ENCODE measurements at regions not wholly inside any gene's neighbourhood (a gene's known extent, or its start where the extent isn't known, plus 50 kb on each side); places are given as distances from the start of the nearest gene placed in this dataset.

DNA sequence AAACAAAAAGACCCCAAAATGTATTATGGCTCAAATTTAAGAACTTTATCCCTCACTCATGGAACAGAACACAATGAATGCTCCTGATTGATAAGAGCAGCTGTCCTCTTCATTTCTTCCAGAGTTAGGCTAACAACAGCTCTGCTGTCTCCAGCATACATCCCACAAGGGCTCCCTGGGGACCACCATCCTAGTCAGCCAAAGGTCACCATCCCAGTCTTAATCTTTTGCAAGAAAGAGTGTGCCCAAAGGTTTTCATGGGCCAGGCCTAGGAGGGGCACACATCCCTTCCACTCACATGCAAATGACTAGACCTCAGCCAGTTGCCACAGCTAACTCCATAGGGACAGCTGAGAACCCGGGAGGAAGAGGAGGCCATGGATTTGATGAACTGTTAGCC, 555.3 kb downstream of the BUD13 start:
- DNase-seq (ENCODE audit: low read depth), result no peak

GRCh38 chr11:116217006-116217405, 555.8 kb downstream of the BUD13 start:
- no peak for DNase-seq (ENCODE audit: low read depth)

DNA sequence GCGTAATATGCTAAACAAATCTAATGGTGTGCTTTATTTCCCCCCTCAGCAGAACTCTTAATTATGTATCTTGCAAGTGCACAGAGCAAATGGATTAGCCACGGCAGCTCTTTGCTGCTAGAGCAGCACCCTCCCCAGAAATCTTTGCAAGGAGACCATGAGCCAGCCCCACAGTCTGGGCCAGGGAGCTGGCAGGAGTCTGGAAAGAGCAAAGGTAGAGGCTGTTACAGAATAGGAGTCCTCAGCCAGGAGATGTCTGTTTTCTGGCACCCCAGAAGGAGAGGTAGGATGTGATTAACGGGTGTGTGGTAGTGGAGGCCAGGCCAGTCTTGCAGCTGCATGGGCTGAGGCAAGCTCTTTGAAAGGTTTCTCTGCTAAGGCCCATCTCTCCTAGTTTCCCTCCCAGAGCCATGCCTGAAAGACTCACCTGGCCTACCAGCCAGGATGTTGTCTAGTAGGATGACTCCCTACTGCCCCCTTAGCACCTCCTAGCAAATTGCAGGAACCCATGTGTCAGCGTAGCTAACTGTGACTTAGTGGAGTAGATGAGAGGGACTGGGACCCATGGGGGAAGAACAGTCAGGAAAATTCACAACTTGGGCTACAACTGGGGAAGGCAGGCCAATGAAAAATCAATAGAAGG, 557.2 kb downstream of the BUD13 start:
- no peak for DNase-seq (ENCODE audit: low read depth)

- DNase-seq (ENCODE audit: low read depth), result no peak
Observed at GRCh38 chr11:116211147-116211546, 561.6 kb downstream of the BUD13 start.

GRCh38 chr11:116210663-116211062, 562.1 kb downstream of the BUD13 start:
- no peak for DNase-seq (ENCODE audit: low read depth)

DNA sequence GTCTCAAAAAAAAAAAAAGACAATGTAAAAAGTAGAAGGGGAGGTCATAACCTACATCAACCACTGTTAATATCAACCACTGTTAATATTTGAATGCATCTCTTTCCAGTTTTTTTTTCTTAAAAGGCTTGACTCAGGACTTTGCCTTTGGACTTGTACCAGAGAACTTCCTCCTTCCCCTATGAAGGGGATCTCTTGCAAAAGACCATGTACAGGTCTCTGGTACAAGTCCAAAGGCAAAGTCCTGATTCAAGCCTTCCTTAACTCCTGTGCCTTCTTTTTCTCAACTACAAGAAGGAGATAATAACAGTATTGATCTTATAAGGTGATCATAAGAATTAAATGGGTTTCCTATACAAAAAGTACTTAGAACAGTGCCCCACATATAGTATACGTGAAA, 563.5 kb downstream of the BUD13 start:
- DNase-seq (ENCODE audit: low read depth), result no peak

DNA sequence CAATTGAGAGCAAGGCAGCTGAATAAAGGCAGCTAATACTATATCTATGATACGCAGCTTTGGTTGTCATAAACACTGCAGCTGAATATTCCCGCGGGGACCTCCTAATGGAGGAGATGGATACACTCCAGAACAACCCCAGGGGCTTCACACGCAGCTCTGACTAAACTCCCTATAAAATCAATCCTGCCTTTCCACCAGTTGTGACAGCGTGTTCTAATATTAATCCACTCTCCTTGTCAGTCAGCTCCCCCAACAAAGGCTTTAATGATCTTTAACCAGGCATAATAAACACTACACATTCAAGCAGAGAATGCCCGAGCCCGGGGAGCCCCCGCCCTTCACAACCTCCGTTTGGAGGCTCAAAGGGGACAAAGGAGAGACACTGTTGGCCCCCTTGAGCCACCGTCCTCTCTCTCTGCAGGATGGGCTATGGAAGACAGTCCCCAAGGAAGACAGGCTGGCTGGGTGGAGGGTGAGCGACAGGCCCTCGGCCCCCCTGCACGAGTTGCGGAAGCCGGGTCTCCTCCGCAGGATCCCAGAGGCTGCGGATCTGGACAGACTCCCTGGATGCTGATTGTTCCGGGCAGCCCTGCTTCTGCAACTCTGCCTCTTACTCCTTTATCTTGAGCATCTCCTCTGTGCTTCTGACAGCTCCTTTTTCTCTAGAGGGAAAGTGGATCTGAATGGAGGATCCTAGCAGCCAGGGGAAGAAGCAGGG, 565.2 kb downstream of the BUD13 start:
- DNase-seq (ENCODE audit: low read depth), result no peak

- DNase-seq (ENCODE audit: low read depth), result no peak
Observed at GRCh38 chr11:116207019-116207418, 565.8 kb downstream of the BUD13 start.

DNA sequence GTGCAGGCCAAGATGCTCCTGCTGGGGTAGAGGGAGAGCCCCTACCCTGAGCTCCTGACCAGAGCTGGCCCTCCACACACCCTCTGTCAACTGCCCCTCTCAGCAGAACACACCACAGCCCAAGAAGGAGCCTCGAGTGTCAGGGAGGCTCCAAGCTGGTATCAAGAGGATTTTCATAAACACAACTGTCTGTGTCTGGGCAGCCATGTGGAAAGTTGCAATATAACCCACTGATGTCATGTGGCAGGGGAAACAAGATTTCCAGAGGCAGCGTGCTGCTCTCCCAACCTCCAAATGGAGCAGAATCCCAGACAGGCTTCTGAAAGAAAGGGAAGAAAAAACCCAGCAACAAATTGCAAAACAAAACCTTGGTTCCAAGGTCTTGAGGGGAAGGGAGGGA, 569.9 kb downstream of the BUD13 start:
- DNase-seq (ENCODE audit: low read depth), result no peak

- DNase-seq (ENCODE audit: low read depth), result no peak
Observed at GRCh38 chr11:116200564-116200963, 572.2 kb downstream of the BUD13 start.

DNA sequence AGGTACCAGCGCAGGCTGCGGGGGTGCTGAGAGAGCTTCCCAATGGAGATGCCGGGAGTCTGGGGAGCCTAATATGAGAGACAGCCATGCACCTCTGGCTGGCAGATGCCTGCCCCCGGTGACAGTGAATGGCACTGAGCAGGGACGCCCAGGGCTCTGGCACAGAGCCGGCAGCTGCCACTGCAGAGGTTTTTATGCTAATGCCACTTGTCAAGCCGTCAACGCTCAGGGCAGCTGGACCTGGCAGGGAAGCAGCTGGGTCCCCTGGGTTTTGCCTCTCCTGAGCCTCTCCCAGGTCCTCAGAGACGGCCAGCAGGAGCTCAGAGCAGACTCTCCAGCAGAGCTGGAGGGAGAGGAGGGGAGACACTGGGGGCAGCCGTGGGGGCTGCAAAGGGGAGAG, 573.6 kb downstream of the BUD13 start:
- DNase-seq (ENCODE audit: low read depth), result no peak

- DNase-seq (ENCODE audit: low read depth), result no peak
Observed at GRCh38 chr11:116194156-116194904, 578.5 kb downstream of the BUD13 start.

- no peak for DNase-seq (ENCODE audit: low read depth)
Observed at GRCh38 chr11:116193321-116194131, 579.3 kb downstream of the BUD13 start.

DNA sequence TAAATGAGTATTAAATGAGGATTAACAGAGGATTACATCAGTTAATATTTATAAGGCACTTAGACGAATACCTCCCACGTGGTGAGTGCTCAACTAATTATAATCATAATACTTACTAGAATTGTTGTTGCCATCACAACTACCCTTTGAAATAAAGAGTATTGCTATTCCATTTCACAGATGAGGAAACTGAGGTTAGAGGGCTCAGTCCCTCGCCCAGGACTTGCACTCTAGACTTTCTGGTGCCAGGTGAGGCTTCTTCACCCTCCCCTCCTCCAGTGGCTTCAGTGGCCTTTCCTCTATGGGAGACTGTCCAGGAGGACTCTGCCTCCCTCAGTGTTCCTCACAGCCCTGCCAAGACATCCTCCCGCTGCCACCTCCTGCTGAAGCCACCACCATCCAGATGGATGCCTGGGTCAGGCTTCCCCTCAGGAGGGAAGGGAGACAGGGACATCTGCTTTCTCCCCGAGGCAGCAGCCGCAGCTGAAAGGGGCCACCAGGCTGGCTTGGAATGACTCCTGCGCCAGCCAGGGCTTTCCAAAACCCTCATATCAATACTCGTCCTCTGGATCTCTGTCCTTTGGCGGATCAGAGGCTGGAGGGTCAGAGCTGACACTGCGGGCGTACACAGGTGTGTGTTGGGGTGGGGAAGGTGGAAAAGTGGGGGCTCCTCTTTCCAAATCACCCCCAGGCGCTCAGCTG, 580.1 kb downstream of the BUD13 start:
- no peak for DNase-seq (ENCODE audit: low read depth)

DNA sequence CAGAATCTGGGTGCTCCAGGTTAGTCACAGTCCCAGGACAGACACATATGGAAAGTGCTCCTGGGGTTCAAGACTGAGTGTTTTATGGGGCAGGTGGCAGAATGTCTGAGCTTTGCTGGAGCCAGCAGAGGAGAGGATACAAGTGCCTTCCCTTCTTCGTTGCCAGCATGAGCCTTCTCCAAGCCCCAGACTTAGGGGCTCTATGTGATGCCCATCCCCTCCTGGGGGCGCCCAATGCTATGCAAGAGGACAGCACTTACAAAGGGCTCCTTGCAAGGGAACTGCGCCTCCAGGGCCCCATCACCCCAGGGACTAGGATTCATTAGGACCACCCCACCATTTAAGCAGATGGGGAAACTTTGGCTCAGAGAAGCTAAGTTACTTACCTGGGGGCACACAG, 581.9 kb downstream of the BUD13 start:
- no peak for DNase-seq (ENCODE audit: low read depth)

GRCh38 chr11:116189408-116190170, 583.2 kb downstream of the BUD13 start:
- DNase-seq (ENCODE audit: low read depth), result no peak

DNA sequence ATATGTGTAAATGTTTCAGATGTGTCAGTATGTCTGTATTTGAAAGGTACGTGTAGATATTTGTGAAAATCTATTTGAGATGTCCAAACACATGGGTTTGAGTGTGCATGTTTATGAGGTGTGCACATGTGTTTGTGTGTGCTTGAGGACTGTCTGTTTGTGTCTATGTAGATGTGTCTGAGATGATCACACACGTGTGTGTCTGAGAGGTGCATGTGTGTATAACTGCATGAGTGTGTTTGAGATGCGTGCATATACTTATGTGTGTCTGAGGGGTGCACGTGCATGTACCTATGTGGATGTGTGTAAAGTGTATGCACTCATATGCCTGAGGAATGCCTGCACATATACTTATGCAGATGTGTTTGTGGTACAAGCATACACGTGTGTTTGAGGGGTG, 584.4 kb downstream of the BUD13 start:
- no peak for DNase-seq (ENCODE audit: low read depth)

DNA sequence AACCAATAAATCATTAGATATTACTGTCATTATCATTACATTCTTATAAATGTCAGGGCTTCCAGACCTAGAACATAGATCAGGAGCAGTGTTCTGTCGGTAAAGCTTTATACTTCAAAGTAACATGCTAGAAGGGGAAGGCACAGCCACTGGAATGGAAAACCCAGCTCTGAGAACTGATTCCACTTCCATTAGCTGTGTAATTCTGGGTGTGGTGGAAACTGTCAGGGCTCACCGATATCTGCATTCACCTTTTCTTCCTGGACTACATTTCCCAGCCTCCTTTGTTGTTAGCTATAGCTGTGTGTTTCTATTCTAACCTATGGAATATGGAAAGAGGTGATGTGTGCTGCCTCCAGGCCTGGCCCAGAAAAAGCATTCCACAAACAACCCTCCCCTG, 585.8 kb downstream of the BUD13 start:
- DNase-seq (ENCODE audit: low read depth), result no peak

DNA sequence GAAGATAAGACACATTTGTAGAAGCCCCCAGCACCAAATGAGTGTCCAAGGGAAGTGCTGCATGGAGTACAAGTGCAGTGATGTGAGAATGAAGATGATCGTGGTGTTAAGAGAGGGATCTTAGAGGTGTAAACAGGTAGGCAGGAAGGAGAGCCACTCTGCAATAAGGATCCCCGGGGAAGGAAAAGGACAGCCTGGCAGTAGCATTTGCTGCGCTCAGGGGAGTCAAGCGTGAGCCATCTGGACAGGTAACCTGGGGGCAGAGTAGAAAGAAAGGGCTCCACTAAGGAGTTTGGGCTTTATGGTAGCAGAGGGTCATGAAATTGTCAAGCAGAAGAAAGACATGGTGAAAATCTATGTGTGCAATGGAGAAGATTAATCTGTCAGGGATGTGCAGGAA, 587.2 kb downstream of the BUD13 start:
- DNase-seq (ENCODE audit: low read depth), result no peak

- DNase-seq (ENCODE audit: low read depth), result no peak
Observed at GRCh38 chr11:116184763-116185162, 588.0 kb downstream of the BUD13 start.

DNA sequence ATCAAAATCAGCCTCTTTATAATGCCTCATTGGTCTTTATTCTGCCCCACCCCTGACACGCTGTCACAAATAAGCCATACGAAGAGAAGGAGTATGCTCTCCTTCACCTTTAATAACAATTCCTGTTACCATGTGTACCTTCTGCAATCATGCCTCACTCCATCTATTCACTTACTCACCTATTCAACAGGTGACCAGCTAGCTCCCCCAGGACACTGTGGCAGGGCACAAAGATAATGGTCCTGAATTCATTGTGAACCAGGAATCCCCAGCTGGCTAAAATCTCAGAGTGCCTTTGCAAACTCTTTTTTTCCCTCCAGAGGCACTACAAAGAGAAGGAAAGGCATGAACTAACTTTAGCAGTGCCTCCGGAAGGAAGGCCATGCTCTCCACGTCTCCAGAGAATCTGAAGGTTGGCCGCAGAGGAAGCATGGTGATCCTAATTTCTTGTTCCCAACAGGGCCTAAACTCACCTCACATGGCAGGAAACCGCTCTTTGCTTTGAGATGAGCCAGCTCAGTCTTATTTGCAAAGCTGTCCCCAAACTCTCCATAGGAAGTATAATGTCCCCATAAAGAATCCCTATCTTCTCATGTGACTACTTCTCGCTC, 590.3 kb downstream of the BUD13 start:
- DNase-seq (ENCODE audit: low read depth), result no peak
